ENCODE measurements at regions not wholly inside any gene's neighbourhood (a gene's known extent, or its start where the extent isn't known, plus 50 kb on each side); places are given as distances from the start of the nearest gene placed in this dataset.

- DNase-seq = no peak
Observed at GRCh38 chr1:232305050-232305449, 324.9 kb downstream of the SIPA1L2 start.

GRCh38 chr1:232303222-232303620 lies 326.7 kb downstream of the SIPA1L2 start:
- DNase-seq = no peak

GRCh38 chr1:232302376-232303221 lies 327.3 kb downstream of the SIPA1L2 start:
- no peak for DNase-seq

- no peak for DNase-seq
Observed at GRCh38 chr1:232301246-232301645, 328.7 kb downstream of the SIPA1L2 start.

- DNase-seq = no peak
Observed at GRCh38 chr1:232300466-232300865, 329.5 kb downstream of the SIPA1L2 start.

GRCh38 chr1:232296461-232296860 lies 333.5 kb downstream of the SIPA1L2 start:
- DNase-seq = no peak

GRCh38 chr1:232293361-232293760 lies 336.6 kb downstream of the SIPA1L2 start:
- DNase-seq = no peak

- DNase-seq = no peak
Observed at GRCh38 chr1:232292818-232293217, 337.1 kb downstream of the SIPA1L2 start.

- no peak for DNase-seq
Observed at GRCh38 chr1:232292239-232292638, 337.7 kb downstream of the SIPA1L2 start.

- DNase-seq = no peak
Observed at GRCh38 chr1:232291681-232292080, 338.3 kb downstream of the SIPA1L2 start.

GRCh38 chr1:232291261-232291660 lies 338.7 kb downstream of the SIPA1L2 start:
- DNase-seq = no peak

- no peak for DNase-seq
Observed at GRCh38 chr1:232290570-232290969, 339.4 kb downstream of the SIPA1L2 start.

GRCh38 chr1:232287676-232288569 lies 342.0 kb downstream of the SIPA1L2 start:
- DNase-seq = no peak

GRCh38 chr1:232285138-232285537 lies 344.8 kb downstream of the SIPA1L2 start:
- DNase-seq = no peak

GRCh38 chr1:232283864-232284263 lies 346.1 kb downstream of the SIPA1L2 start:
- no peak for DNase-seq

GRCh38 chr1:232282498-232282897 lies 347.4 kb downstream of the SIPA1L2 start:
- DNase-seq = no peak

- DNase-seq = no peak
Observed at GRCh38 chr1:232280910-232281309, 349.0 kb downstream of the SIPA1L2 start.

- DNase-seq = no peak
Observed at GRCh38 chr1:232279909-232280400, 350.0 kb downstream of the SIPA1L2 start.

- no peak for DNase-seq
Observed at GRCh38 chr1:232278925-232279324, 351.0 kb downstream of the SIPA1L2 start.

GRCh38 chr1:232276651-232277050 lies 353.3 kb downstream of the SIPA1L2 start:
- DNase-seq = no peak

GRCh38 chr1:232274999-232275710 lies 354.8 kb downstream of the SIPA1L2 start:
- no peak for DNase-seq

- no peak for DNase-seq
Observed at GRCh38 chr1:232274236-232274855, 355.6 kb downstream of the SIPA1L2 start.

GRCh38 chr1:232273011-232273410 lies 356.9 kb downstream of the SIPA1L2 start:
- no peak for DNase-seq
